ENCODE measurements at regions not wholly inside any gene's neighbourhood (a gene's known extent, or its start where the extent isn't known, plus 50 kb on each side); places are given as distances from the start of the nearest gene placed in this dataset.

DNA sequence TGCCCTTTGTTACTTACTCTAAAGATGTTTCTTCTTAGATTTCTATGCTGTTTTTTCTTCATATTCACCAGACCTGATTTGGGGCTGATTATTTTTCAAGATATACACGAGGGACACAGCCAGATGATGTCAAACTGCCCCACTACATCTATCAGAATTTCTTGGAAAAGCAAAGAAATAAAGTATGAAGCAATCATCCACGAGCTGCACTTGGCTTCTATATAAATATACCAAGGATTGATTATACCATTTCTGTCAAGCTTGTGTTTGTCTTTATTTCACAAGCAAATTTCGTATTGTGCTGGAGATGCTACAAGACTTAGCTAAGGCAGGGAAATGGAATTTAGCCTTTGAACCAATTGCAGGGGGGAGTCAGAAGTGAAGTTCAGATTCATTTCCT lies 715.1 kb upstream of the NR2F2 start:
- TF ChIP-seq SUZ12 (IDR thresholded peaks at IDR 0.05; ENCODE audit: extremely low read depth, insufficient read depth, insufficient read length) (no peak), YY1 (IDR thresholded peaks at IDR 0.05; ENCODE audit: insufficient read depth, insufficient read length) (no peak), ZNF274 (IDR thresholded peaks at IDR 0.05; ENCODE audit: low read depth, low read length) (no peak)
- no peaks in the 10 kb centered on the region for H3K27me3 ChIP-seq (ENCODE audit: insufficient read depth, insufficient read length)
- no peak overlapping the region for H3K9ac ChIP-seq (ENCODE audit: insufficient read length, low read depth)
- DNase-seq (ENCODE audit: low read depth, low spot score): no peak
- no peak overlapping the region for H3K4me3 ChIP-seq (ENCODE audit: insufficient read length, low read depth)
- H3K36me3 ChIP-seq (ENCODE audit: insufficient read depth, insufficient read length, low read length): no peaks in the 10 kb centered on the region
- no peaks in the 10 kb centered on the region for H3K9me3 ChIP-seq (ENCODE audit: insufficient read depth, low read length)
- H3K4me1 ChIP-seq (ENCODE audit: insufficient read depth, insufficient read length): no peaks in the 10 kb centered on the region

GRCh38 chr15:95616306-95616705 lies 714.2 kb upstream of the NR2F2 start:
- Histone ChIP-seq H3K4me3 (ENCODE audit: insufficient read length, low read depth) (no peak overlapping the region), H3K27me3 (ENCODE audit: insufficient read depth, insufficient read length) (no peaks in the 10 kb centered on the region), H3K4me1 (ENCODE audit: insufficient read depth, insufficient read length) (no peaks in the 10 kb centered on the region), H3K9ac (ENCODE audit: insufficient read length, low read depth) (no peak overlapping the region), H3K36me3 (ENCODE audit: insufficient read depth, insufficient read length, low read length) (no peaks in the 10 kb centered on the region), H3K9me3 (ENCODE audit: insufficient read depth, low read length) (no peaks in the 10 kb centered on the region)
- TF ChIP-seq YY1 (IDR thresholded peaks at IDR 0.05; ENCODE audit: insufficient read depth, insufficient read length) (no peak), ZNF274 (IDR thresholded peaks at IDR 0.05; ENCODE audit: low read depth, low read length) (no peak), SUZ12 (IDR thresholded peaks at IDR 0.05; ENCODE audit: extremely low read depth, insufficient read depth, insufficient read length) (no peak)
- DNase-seq (ENCODE audit: low read depth, low spot score): no peak

DNA sequence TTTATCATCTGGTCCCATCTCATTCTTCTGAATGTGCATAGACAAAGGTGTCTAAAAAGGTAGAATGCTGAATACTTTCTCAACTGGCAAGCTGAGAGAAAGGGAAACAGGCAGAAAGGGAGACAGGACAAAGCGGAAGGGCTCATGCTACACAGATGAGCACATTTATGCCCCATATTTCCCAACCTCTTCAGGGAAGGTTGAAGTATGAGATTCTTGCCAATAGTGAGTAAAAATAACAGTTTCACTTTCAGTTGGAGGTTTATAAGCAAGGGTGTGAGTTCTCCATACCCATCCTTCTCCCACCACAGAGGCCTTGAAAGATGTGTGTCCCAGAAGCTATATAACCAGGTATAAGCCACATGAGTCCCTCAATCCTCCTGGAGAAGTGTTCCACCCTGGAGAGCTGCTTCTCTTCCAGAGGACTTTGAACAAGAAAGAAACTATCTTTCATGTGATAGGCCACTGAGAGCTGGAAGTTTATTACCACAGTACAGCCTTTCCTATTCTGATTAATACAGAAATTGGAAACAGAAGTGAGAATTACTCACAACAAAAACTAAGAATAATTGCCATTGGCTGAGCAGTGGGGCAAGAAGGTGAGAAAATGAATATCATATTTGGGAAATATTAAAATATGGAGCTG lies 709.4 kb upstream of the NR2F2 start:
- no peak for DNase-seq (ENCODE audit: low read depth, low spot score)

GRCh38 chr15:95622843-95623242 lies 707.7 kb upstream of the NR2F2 start:
- Histone ChIP-seq H3K9me3 (ENCODE audit: insufficient read depth, low read length) (no peaks in the 10 kb centered on the region), H3K4me3 (ENCODE audit: insufficient read length, low read depth) (no peak overlapping the region), H3K27me3 (ENCODE audit: insufficient read depth, insufficient read length) (no peaks in the 10 kb centered on the region), H3K36me3 (ENCODE audit: insufficient read depth, insufficient read length, low read length) (no peaks in the 10 kb centered on the region), H3K4me1 (ENCODE audit: insufficient read depth, insufficient read length) (no peaks in the 10 kb centered on the region), H3K9ac (ENCODE audit: insufficient read length, low read depth) (no peak overlapping the region)
- DNase-seq (ENCODE audit: low read depth, low spot score): no peak
- TF ChIP-seq YY1 (IDR thresholded peaks at IDR 0.05; ENCODE audit: insufficient read depth, insufficient read length): no peak
- no peak for TF ChIP-seq ZNF274 (IDR thresholded peaks at IDR 0.05; ENCODE audit: low read depth, low read length)
- no peak for TF ChIP-seq SUZ12 (IDR thresholded peaks at IDR 0.05; ENCODE audit: extremely low read depth, insufficient read depth, insufficient read length)

More for the DNA sequence above, 709.4 kb upstream of the NR2F2 start:
- TF ChIP-seq YY1 (IDR thresholded peaks at IDR 0.05; ENCODE audit: insufficient read depth, insufficient read length) (no peak), SUZ12 (IDR thresholded peaks at IDR 0.05; ENCODE audit: extremely low read depth, insufficient read depth, insufficient read length) (no peak), ZNF274 (IDR thresholded peaks at IDR 0.05; ENCODE audit: low read depth, low read length) (no peak)
- no peaks in the 10 kb centered on the region for H3K9me3 ChIP-seq (ENCODE audit: insufficient read depth, low read length)
- no peak overlapping the region for H3K4me3 ChIP-seq (ENCODE audit: insufficient read length, low read depth)
- H3K4me1 ChIP-seq (ENCODE audit: insufficient read depth, insufficient read length): no peaks in the 10 kb centered on the region
- no peaks in the 10 kb centered on the region for H3K36me3 ChIP-seq (ENCODE audit: insufficient read depth, insufficient read length, low read length)
- no peak overlapping the region for H3K9ac ChIP-seq (ENCODE audit: insufficient read length, low read depth)
- H3K27me3 ChIP-seq (ENCODE audit: insufficient read depth, insufficient read length): no peaks in the 10 kb centered on the region

GRCh38 chr15:95624100-95624499 lies 706.4 kb upstream of the NR2F2 start:
- Histone ChIP-seq H3K27me3 (ENCODE audit: insufficient read depth, insufficient read length) (no peaks in the 10 kb centered on the region), H3K9ac (ENCODE audit: insufficient read length, low read depth) (no peak overlapping the region)

GRCh38 chr15:95624616-95625361 lies 705.7 kb upstream of the NR2F2 start:
- H3K9me3 ChIP-seq (ENCODE audit: insufficient read depth, low read length): no peaks in the 10 kb centered on the region
- H3K9ac ChIP-seq (ENCODE audit: insufficient read length, low read depth): no peak overlapping the region
- DNase-seq (ENCODE audit: low read depth, low spot score): no peak

More at GRCh38 chr15:95624100-95624499, 706.4 kb upstream of the NR2F2 start:
- no peak for DNase-seq (ENCODE audit: low read depth, low spot score)
- TF ChIP-seq YY1 (IDR thresholded peaks at IDR 0.05; ENCODE audit: insufficient read depth, insufficient read length) (no peak), ZNF274 (IDR thresholded peaks at IDR 0.05; ENCODE audit: low read depth, low read length) (no peak), SUZ12 (IDR thresholded peaks at IDR 0.05; ENCODE audit: extremely low read depth, insufficient read depth, insufficient read length) (no peak)
- no peaks in the 10 kb centered on the region for H3K9me3 ChIP-seq (ENCODE audit: insufficient read depth, low read length)
- no peaks in the 10 kb centered on the region for H3K4me1 ChIP-seq (ENCODE audit: insufficient read depth, insufficient read length)
- H3K4me3 ChIP-seq (ENCODE audit: insufficient read length, low read depth): no peak overlapping the region
- no peaks in the 10 kb centered on the region for H3K36me3 ChIP-seq (ENCODE audit: insufficient read depth, insufficient read length, low read length)

More at GRCh38 chr15:95624616-95625361, 705.7 kb upstream of the NR2F2 start:
- Histone ChIP-seq H3K36me3 (ENCODE audit: insufficient read depth, insufficient read length, low read length) (no peaks in the 10 kb centered on the region), H3K27me3 (ENCODE audit: insufficient read depth, insufficient read length) (no peaks in the 10 kb centered on the region), H3K4me3 (ENCODE audit: insufficient read length, low read depth) (no peak overlapping the region), H3K4me1 (ENCODE audit: insufficient read depth, insufficient read length) (no peaks in the 10 kb centered on the region)
- TF ChIP-seq ZNF274 (IDR thresholded peaks at IDR 0.05; ENCODE audit: low read depth, low read length) (no peak), YY1 (IDR thresholded peaks at IDR 0.05; ENCODE audit: insufficient read depth, insufficient read length) (no peak), SUZ12 (IDR thresholded peaks at IDR 0.05; ENCODE audit: extremely low read depth, insufficient read depth, insufficient read length) (no peak)
